ENCODE measurements at regions not wholly inside any gene's neighbourhood (a gene's known extent, or its start where the extent isn't known, plus 50 kb on each side); places are given as distances from the start of the nearest gene placed in this dataset.
"Not testable (repeated sequence)": the region's sequence is repeated elsewhere in the genome, so short reads cannot be mapped to it uniquely, and the experiment has no call there.

DNA sequence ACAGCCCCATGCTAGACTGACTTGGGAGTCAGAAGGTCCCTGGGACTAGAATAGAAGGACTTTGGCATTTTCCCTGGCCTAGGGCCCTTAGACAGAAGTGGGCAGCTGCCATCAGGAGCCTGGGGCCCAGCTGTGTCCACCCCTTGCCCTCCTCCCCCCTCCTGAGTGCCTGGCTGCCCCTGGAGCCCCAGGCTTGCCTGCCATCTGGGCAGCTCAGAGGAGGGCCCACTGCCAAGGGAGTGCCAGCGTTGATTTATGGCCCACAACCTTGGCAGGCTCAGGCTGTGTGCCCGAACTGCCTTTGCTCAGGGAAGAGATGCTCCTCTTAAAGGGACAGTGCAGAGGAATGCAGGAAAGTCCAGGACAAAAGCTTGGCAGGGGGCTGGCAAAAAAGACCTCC lies 439.1 kb downstream of the SPATA31A7 start:
- not testable (repeated sequence) for DNase-seq (ENCODE audit: low read depth in 1 of 2, low spot score in 1 of 2); H3K27me3 ChIP-seq (ENCODE audit: insufficient read depth, poor library complexity, severe bottlenecking); H3K27ac ChIP-seq (replicated peaks); H3K4me3 ChIP-seq (replicated peaks; ENCODE audit: insufficient read depth, low read length)

- Histone ChIP-seq H3K27ac (replicated peaks) (no peak overlapping the region), H3K27me3 (ENCODE audit: insufficient read depth, poor library complexity, severe bottlenecking) (no peaks in the 10 kb centered on the region), H3K4me3 (replicated peaks; ENCODE audit: insufficient read depth, low read length) (no peak overlapping the region)
- no peak for TF ChIP-seq GABPA (IDR thresholded peaks at IDR 0.05; ENCODE audit: low read depth)
- TF ChIP-seq SPI1 (IDR thresholded peaks at IDR 0.05; ENCODE audit: borderline replicate concordance, low read depth) = no peak
- TF ChIP-seq CTCF (IDR thresholded peaks at IDR 0.05; ENCODE audit: insufficient read depth, low read length) = no peak
- TF ChIP-seq POLR2AphosphoS5 (IDR thresholded peaks at IDR 0.05; ENCODE audit: low read depth) = no peak
- DNase-seq (ENCODE audit: low read depth in 1 of 2, low spot score in 1 of 2) = no peak
Measured at GRCh38 chr9:61634192-61634591, 444.4 kb downstream of the SPATA31A7 start.

- not testable (repeated sequence) for DNase-seq (ENCODE audit: low read depth in 1 of 2, low spot score in 1 of 2); H3K4me3 ChIP-seq (replicated peaks; ENCODE audit: insufficient read depth, low read length); H3K27ac ChIP-seq (replicated peaks); H3K27me3 ChIP-seq (ENCODE audit: insufficient read depth, poor library complexity, severe bottlenecking)
Measured at GRCh38 chr9:61664232-61664631, 474.4 kb downstream of the SPATA31A7 start.

GRCh38 chr9:61665330-61665751 lies 475.5 kb downstream of the SPATA31A7 start:
- no peak for TF ChIP-seq CTCF (IDR thresholded peaks at IDR 0.05; ENCODE audit: insufficient read depth, low read length)
- no peak for TF ChIP-seq POLR2AphosphoS5 (IDR thresholded peaks at IDR 0.05; ENCODE audit: low read depth)
- no peak for TF ChIP-seq GABPA (IDR thresholded peaks at IDR 0.05; ENCODE audit: low read depth)
- no peak for TF ChIP-seq SPI1 (IDR thresholded peaks at IDR 0.05; ENCODE audit: borderline replicate concordance, low read depth)
- TF ChIP-seq, protein P1, sequence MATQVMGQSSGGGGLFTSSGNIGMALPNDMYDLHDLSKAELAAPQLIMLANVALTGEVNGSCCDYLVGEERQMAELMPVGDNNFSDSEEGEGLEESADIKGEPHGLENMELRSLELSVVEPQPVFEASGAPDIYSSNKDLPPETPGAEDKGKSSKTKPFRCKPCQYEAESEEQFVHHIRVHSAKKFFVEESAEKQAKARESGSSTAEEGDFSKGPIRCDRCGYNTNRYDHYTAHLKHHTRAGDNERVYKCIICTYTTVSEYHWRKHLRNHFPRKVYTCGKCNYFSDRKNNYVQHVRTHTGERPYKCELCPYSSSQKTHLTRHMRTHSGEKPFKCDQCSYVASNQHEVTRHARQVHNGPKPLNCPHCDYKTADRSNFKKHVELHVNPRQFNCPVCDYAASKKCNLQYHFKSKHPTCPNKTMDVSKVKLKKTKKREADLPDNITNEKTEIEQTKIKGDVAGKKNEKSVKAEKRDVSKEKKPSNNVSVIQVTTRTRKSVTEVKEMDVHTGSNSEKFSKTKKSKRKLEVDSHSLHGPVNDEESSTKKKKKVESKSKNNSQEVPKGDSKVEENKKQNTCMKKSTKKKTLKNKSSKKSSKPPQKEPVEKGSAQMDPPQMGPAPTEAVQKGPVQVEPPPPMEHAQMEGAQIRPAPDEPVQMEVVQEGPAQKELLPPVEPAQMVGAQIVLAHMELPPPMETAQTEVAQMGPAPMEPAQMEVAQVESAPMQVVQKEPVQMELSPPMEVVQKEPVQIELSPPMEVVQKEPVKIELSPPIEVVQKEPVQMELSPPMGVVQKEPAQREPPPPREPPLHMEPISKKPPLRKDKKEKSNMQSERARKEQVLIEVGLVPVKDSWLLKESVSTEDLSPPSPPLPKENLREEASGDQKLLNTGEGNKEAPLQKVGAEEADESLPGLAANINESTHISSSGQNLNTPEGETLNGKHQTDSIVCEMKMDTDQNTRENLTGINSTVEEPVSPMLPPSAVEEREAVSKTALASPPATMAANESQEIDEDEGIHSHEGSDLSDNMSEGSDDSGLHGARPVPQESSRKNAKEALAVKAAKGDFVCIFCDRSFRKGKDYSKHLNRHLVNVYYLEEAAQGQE (IDR thresholded peaks at IDR 0.05; ENCODE audit: insufficient replicate concordance, low read depth) = no peak
- DNase-seq (ENCODE audit: low read depth in 1 of 2, low spot score in 1 of 2) = peak in 1 of 2 experiments; percentile 0
- H3K4me3 ChIP-seq (replicated peaks; ENCODE audit: insufficient read depth, low read length) = no peak overlapping the region
- H3K27me3 ChIP-seq (ENCODE audit: insufficient read depth, poor library complexity, severe bottlenecking) = no peaks in the 10 kb centered on the region
- no peak overlapping the region for H3K27ac ChIP-seq (replicated peaks)

DNA sequence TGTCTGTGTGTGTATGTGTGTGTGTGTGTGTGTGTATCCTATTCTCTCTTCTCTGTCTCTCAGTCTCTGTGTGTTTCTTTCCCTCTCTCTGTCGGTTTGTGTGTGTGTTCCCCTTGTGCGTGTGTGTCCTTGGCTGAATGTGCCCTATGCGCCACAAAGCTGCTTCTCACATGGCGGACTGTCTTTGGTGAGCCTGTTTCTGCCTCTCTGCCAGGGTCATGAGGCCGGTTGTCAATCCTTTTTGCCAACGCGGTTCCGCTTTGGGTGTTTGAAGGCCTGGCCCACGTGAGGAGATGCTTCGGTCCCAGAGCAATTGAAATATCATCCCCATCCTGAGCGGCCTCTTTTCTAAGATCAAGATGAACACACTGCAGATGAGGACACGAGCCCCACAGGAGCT lies 476.0 kb downstream of the SPATA31A7 start:
- Histone ChIP-seq H3K27ac (replicated peaks) (no peak overlapping the region), H3K27me3 (ENCODE audit: insufficient read depth, poor library complexity, severe bottlenecking) (no peaks in the 10 kb centered on the region), H3K4me3 (replicated peaks; ENCODE audit: insufficient read depth, low read length) (no peak overlapping the region)
- no peak for DNase-seq (ENCODE audit: low read depth in 1 of 2, low spot score in 1 of 2)
- TF ChIP-seq, protein P1 (IDR thresholded peaks at IDR 0.05; ENCODE audit: insufficient replicate concordance, low read depth) = no peak
- TF ChIP-seq GABPA (IDR thresholded peaks at IDR 0.05; ENCODE audit: low read depth) (no peak), POLR2AphosphoS5 (IDR thresholded peaks at IDR 0.05; ENCODE audit: low read depth) (no peak), CTCF (IDR thresholded peaks at IDR 0.05; ENCODE audit: insufficient read depth, low read length) (no peak), SPI1 (IDR thresholded peaks at IDR 0.05; ENCODE audit: borderline replicate concordance, low read depth) (no peak)
